ENCODE measurements at regions not wholly inside any gene's neighbourhood (a gene's known extent, or its start where the extent isn't known, plus 50 kb on each side); places are given as distances from the start of the nearest gene placed in this dataset.

- DNase-seq (ENCODE audit: low read depth), result no peak
Observed at GRCh38 chr4:171636606-171637005, 176.6 kb upstream of the GALNTL6 start.

- no peak for DNase-seq (ENCODE audit: low read depth)
Observed at GRCh38 chr4:171629737-171630136, 183.5 kb upstream of the GALNTL6 start.

- no peak for DNase-seq (ENCODE audit: low read depth)
Observed at GRCh38 chr4:171629182-171629581, 184.0 kb upstream of the GALNTL6 start.

- DNase-seq (ENCODE audit: low read depth), result no peak
Observed at GRCh38 chr4:171626554-171626953, 186.7 kb upstream of the GALNTL6 start.

GRCh38 chr4:171622729-171623128 lies 190.5 kb upstream of the GALNTL6 start:
- no peak for DNase-seq (ENCODE audit: low read depth)

GRCh38 chr4:171621646-171622045 lies 191.6 kb upstream of the GALNTL6 start:
- DNase-seq (ENCODE audit: low read depth), result no peak

GRCh38 chr4:171612907-171613306 lies 200.3 kb upstream of the GALNTL6 start:
- DNase-seq (ENCODE audit: low read depth), result no peak

- DNase-seq (ENCODE audit: low read depth), result no peak
Observed at GRCh38 chr4:171602638-171603355, 210.4 kb upstream of the GALNTL6 start.

GRCh38 chr4:171601091-171601490 lies 212.1 kb upstream of the GALNTL6 start:
- no peak for DNase-seq (ENCODE audit: low read depth)

- DNase-seq (ENCODE audit: low read depth), result no peak
Observed at GRCh38 chr4:171599628-171600027, 213.6 kb upstream of the GALNTL6 start.

- no peak for DNase-seq (ENCODE audit: low read depth)
Observed at GRCh38 chr4:171594293-171594692, 218.9 kb upstream of the GALNTL6 start.

- no peak for DNase-seq (ENCODE audit: low read depth)
Observed at GRCh38 chr4:171590716-171591115, 222.5 kb upstream of the GALNTL6 start.

- DNase-seq (ENCODE audit: low read depth), result no peak
Observed at GRCh38 chr4:171588764-171589163, 224.4 kb upstream of the GALNTL6 start.

- DNase-seq (ENCODE audit: low read depth), result no peak
Observed at GRCh38 chr4:171588051-171588545, 225.1 kb upstream of the GALNTL6 start.

GRCh38 chr4:171583790-171584189 lies 229.4 kb upstream of the GALNTL6 start:
- DNase-seq (ENCODE audit: low read depth), result no peak

GRCh38 chr4:171582961-171583581 lies 230.1 kb upstream of the GALNTL6 start:
- DNase-seq (ENCODE audit: low read depth), result no peak

- no peak for DNase-seq (ENCODE audit: low read depth)
Observed at GRCh38 chr4:171573181-171573580, 240.0 kb upstream of the GALNTL6 start.

GRCh38 chr4:171565130-171565788 lies 247.9 kb upstream of the GALNTL6 start:
- no peak for DNase-seq (ENCODE audit: low read depth)

- DNase-seq (ENCODE audit: low read depth), result no peak
Observed at GRCh38 chr4:171561419-171561818, 251.8 kb upstream of the GALNTL6 start.

GRCh38 chr4:171553961-171554360 lies 259.2 kb upstream of the GALNTL6 start:
- DNase-seq (ENCODE audit: low read depth), result no peak

GRCh38 chr4:171542640-171543039 lies 270.6 kb upstream of the GALNTL6 start:
- no peak for DNase-seq (ENCODE audit: low read depth)

GRCh38 chr4:171538601-171539100 lies 274.6 kb upstream of the GALNTL6 start:
- DNase-seq (ENCODE audit: low read depth), result no peak

- no peak for DNase-seq (ENCODE audit: low read depth)
Observed at GRCh38 chr4:171534391-171534790, 278.8 kb upstream of the GALNTL6 start.
